ENCODE measurements at regions not wholly inside any gene's neighbourhood (a gene's known extent, or its start where the extent isn't known, plus 50 kb on each side); places are given as distances from the start of the nearest gene placed in this dataset.

DNA sequence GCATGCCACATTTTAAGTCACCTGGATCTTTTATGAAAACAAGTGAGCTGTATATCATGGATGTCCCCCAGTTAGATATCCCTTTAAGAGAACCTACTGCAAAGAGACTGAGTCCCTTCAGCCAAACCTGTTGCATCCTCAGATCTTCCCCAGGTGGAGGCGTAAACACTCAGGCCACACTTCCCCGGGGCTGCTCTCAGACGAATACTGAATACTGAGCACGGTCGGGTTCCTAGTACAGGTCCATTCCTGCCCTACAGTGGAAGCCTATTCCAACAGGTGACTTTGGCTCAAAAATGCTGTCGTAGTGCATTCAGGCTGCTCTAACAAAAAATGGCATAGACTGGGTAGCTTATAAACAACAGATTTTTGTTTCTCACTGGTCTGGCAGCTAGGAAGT, 320.2 kb upstream of the CLNK start:
- no peak overlapping the region for H3K4me3 ChIP-seq
- WGBS, 4 donors, result 81 to 96% (median 86%) methylated on average over 6 of the region's 6 CpGs
- H3K27ac ChIP-seq, result no peak overlapping the region

DNA sequence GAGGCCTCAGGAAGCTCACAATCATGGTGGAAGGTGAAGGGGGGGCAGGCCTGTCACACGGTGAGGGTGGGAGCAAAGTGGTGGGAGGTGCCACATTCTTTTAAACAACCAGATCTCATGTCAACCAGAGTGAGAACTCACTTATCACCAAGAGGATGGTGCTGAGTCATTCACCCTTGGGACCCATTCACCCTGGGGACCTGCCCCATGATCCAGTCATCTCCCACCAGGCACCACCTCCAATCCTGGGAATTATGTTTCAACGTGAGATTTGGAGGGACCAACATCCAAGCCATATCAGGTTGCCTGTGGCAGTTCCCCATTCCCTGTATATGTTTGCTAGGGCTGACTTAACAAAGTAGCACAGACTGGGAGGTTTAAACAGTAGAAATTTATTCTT, 318.4 kb upstream of the CLNK start:
- Histone ChIP-seq H3K9me3 (replicated peaks in 1 of 3) (no peaks in the 10 kb centered on the region), H3K27ac (no peak overlapping the region), H3K4me3 (no peak overlapping the region), H3K4me1 (replicated peaks in 1 of 2) (no peaks in the 10 kb centered on the region), H3K36me3 (replicated peaks in 1 of 2) (no peaks in the 10 kb centered on the region), H3K27me3 (no peaks in the 10 kb centered on the region)
- TF ChIP-seq, protein P1, sequence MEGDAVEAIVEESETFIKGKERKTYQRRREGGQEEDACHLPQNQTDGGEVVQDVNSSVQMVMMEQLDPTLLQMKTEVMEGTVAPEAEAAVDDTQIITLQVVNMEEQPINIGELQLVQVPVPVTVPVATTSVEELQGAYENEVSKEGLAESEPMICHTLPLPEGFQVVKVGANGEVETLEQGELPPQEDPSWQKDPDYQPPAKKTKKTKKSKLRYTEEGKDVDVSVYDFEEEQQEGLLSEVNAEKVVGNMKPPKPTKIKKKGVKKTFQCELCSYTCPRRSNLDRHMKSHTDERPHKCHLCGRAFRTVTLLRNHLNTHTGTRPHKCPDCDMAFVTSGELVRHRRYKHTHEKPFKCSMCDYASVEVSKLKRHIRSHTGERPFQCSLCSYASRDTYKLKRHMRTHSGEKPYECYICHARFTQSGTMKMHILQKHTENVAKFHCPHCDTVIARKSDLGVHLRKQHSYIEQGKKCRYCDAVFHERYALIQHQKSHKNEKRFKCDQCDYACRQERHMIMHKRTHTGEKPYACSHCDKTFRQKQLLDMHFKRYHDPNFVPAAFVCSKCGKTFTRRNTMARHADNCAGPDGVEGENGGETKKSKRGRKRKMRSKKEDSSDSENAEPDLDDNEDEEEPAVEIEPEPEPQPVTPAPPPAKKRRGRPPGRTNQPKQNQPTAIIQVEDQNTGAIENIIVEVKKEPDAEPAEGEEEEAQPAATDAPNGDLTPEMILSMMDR (IDR thresholded peaks at IDR 0.05), result no peak
- no peak for TF ChIP-seq POLR2A (IDR thresholded peaks at IDR 0.05)
- intact Hi-C loops (cut with DNase I), result no loop called here
- no peak for DNase-seq
- 84 to 96% (median 85%) methylated on average over 2 of the region's 2 CpGs for WGBS, 4 donors

More for the DNA sequence above, 320.2 kb upstream of the CLNK start:
- no peaks in the 10 kb centered on the region for H3K27me3 ChIP-seq
- intact Hi-C loops (cut with DNase I), result no loop called here
- H3K9me3 ChIP-seq (replicated peaks in 1 of 3), result no peaks in the 10 kb centered on the region
- no peaks in the 10 kb centered on the region for H3K4me1 ChIP-seq (replicated peaks in 1 of 2)
- no peaks in the 10 kb centered on the region for H3K36me3 ChIP-seq (replicated peaks in 1 of 2)
- no peak for TF ChIP-seq POLR2A (IDR thresholded peaks at IDR 0.05)
- TF ChIP-seq, protein P1 (IDR thresholded peaks at IDR 0.05), result no peak
- no peak for DNase-seq

DNA sequence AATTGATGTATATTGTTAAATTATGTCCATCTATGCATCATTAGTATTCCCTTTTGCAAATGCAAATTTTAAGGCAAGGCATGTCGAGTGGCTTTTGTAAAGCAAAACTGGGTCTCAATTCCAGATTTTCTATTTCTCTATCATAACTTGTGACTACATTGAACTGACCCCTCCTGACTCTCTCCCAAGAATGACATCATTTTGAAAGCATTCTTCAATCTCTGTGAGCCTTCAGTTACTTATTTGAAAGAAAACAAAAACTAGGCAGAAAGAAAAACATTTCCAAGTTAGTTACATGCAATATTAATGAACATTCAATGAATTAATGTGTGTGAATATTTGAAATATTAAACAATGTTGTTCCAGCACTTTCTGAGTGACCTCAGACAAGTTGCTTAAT, 314.3 kb upstream of the CLNK start:
- no peaks in the 10 kb centered on the region for H3K27me3 ChIP-seq
- no peaks in the 10 kb centered on the region for H3K36me3 ChIP-seq (replicated peaks in 1 of 2)
- H3K9me3 ChIP-seq (replicated peaks in 1 of 3), result no peaks in the 10 kb centered on the region
- H3K4me3 ChIP-seq, result no peak overlapping the region
- H3K27ac ChIP-seq, result no peak overlapping the region
- WGBS, 4 donors, result 76 to 92% (median 84%) methylated on average over 1 of the region's 1 CpG
- no peak for TF ChIP-seq POLR2A (IDR thresholded peaks at IDR 0.05)
- TF ChIP-seq, protein P1 (IDR thresholded peaks at IDR 0.05), result no peak
- DNase-seq, result no peak
- intact Hi-C loops (cut with DNase I), result no loop called here
- no peaks in the 10 kb centered on the region for H3K4me1 ChIP-seq (replicated peaks in 1 of 2)

DNA sequence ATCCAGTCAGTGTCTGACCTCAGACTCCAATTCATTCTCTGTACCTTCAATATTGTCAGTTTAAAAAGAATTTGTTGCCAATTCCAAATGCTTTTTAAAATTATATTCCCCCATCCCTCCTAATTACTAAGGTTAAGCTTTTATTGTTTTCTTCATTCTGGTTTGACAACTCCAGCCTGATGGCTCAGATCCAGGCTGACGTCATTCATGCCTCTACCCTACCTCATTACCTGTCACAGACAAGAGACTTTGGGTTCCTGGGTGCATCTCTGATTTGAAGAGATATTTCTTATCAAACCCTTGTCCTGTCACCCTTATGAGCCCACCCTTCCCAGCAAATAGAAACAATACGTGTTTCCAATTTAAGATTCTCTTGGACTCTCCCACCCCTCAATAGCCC, 300.2 kb upstream of the CLNK start:
- Histone ChIP-seq H3K4me1 (replicated peaks in 1 of 2) (no peaks in the 10 kb centered on the region), H3K36me3 (replicated peaks in 1 of 2) (no peaks in the 10 kb centered on the region), H3K4me3 (no peak overlapping the region), H3K9me3 (replicated peaks in 1 of 3) (no peaks in the 10 kb centered on the region), H3K27me3 (no peaks in the 10 kb centered on the region), H3K27ac (no peak overlapping the region)
- intact Hi-C loops (cut with DNase I), result no loop called here
- no peak for DNase-seq
- WGBS, 4 donors, result 75 to 89% (median 78%) methylated on average over 2 of the region's 2 CpGs
- TF ChIP-seq POLR2A (IDR thresholded peaks at IDR 0.05), result no peak
- TF ChIP-seq, protein P1 (IDR thresholded peaks at IDR 0.05), result no peak

Data from adrenal gland (tissue), 9 donors.